Stomach smooth muscle (tissue), 2 donors: ENCODE measurements at regions not wholly inside any gene's neighbourhood (a gene's known extent, or its start where the extent isn't known, plus 50 kb on each side); places are given as distances from the start of the nearest gene placed in this dataset.

Experiments
- H3K27ac ChIP-seq: one replicate; pipeline ENCODE4 v1.7.0; 2013; ENCODE audit warnings: mild to moderate bottlenecking, low read length, inconsistent platforms
- H3K27me3 ChIP-seq, 2 donors: one replicate each; pipeline ENCODE4 v1.7.0; 2013; ENCODE audit warnings: low read length in 2 of 2; ENCODE audit not compliant: insufficient read depth in 2 of 2, control insufficient read depth in 1 of 2
- H3K36me3 ChIP-seq, 2 donors: one replicate each; pipeline ENCODE4 v1.7.0; 2013; ENCODE audit warnings: low read length in 2 of 2; ENCODE audit not compliant: control insufficient read depth in 2 of 2, insufficient read depth in 2 of 2
- H3K4me1 ChIP-seq: one replicate; pipeline ENCODE4 v1.7.0; 2013; ENCODE audit warnings: low read length; ENCODE audit not compliant: control insufficient read depth, insufficient read depth
- H3K4me3 ChIP-seq, 2 donors: one replicate each; pipeline ENCODE4 v1.7.0; 2013; ENCODE audit warnings: low read length in 2 of 2
- H3K9ac ChIP-seq, 2 donors: one replicate each; pipeline ENCODE4 v1.7.0; 2013; ENCODE audit warnings: low read length in 2 of 2, mild to moderate bottlenecking in 1 of 2
- H3K9me3 ChIP-seq, 2 donors: one replicate each; pipeline ENCODE4 v1.7.0; 2013; ENCODE audit warnings: low read length in 2 of 2; ENCODE audit not compliant: control insufficient read depth in 2 of 2
- donor health status: healthy.
- donor health status: Pancreatic carcinoma.

DNA sequence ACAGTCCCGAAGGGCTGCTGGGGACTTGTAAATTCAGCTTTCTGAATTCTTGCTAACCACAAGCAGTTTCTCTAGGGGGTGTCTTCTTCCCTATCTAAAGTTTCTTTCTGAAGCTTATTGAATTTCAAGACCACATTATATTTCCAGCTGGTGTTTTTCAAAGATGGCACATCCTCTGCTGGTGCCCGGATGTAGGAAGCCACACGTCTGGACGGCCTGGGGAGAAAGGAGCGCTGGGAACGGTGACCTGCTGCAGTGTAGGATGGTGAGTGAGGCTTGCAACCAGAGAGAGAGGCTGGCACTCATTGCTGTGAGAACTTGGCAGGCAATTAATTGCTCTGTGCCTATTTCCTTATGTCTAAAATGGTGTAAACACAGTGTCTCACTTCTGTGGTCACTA lies 776.4 kb downstream of the TYW1 start:
- Histone ChIP-seq H3K9me3 (no peaks in the 10 kb centered on the region), H3K27ac (no peak overlapping the region), H3K9ac (no peak overlapping the region)

DNA sequence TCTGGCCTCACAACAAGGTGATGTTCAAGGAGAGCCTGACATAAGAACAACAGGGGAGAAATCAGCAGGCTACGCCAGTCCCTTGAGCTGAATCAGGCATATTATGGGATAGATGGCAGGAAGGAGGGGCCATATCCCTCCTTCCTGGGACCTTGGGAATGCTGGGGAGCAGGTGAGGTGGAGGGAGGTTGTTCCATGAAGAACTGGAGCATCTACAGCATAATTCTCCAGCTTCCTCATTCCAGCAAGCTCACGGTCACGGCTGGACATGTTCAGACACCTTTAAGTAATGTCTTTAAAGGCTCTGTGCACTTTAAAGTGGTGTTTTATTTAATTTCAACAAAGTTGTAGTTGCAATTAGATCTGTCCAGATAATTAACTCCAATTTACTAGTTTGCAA lies 780.5 kb downstream of the TYW1 start:
- Histone ChIP-seq H3K4me3 (no peak overlapping the region), H3K4me1 (no peaks in the 10 kb centered on the region), H3K9ac (no peak overlapping the region), H3K27ac (no peak overlapping the region), H3K27me3 (peaks cover under 1 to 3% of the 10 kb centered on the region in 2 donors), H3K9me3 (no peaks in the 10 kb centered on the region), H3K36me3 (no peaks in the 10 kb centered on the region)

More for the DNA sequence above, 776.4 kb downstream of the TYW1 start:
- Histone ChIP-seq H3K4me1 (no peaks in the 10 kb centered on the region), H3K4me3 (no peak overlapping the region), H3K36me3 (no peaks in the 10 kb centered on the region), H3K27me3 (peaks cover 3 to 4% of the 10 kb centered on the region in 2 donors)

DNA sequence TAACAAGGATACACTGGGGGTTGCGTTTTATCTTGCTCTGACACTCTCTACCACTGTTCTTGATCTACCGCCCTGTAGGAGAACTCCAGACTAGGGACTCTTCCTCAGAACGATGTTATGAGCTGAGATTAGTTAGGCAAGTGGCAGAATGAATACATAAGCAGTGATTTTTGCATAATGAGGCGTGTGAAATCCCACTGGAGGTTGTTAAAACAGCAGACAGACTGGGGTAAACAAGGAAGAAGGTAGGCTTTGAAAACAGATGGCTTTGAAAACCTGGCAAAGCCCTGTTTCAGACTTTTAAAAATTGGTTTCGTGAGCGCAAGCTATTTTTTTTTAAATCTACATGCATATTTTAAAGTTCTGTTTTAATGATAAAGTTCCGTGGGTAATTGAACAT lies 785.2 kb downstream of the TYW1 start:
- Histone ChIP-seq H3K4me1 (no peaks in the 10 kb centered on the region), H3K9me3 (no peaks in the 10 kb centered on the region), H3K36me3 (no peaks in the 10 kb centered on the region), H3K27me3 (no peaks in the 10 kb centered on the region), H3K27ac (no peak overlapping the region), H3K4me3 (no peak overlapping the region), H3K9ac (no peak overlapping the region)

DNA sequence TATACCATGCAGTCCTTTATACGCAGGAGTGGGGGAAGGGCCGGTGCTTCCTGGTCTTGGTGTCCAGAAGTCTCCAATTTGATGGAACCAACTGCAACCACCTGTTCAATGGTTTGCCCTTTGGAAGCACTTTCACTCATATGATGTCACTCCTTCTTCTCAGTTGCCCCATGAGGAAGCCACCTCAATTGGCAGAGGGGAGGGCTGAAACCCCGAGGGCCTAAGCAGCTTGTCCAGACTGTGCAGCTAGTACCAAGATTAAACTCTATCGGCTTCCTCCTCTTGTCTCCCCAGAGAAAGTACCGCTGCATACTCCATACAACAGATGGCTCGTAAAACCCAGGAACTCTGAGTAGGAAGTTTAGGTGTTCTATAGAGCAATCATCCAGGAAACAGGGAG lies 789.4 kb downstream of the TYW1 start:
- no peak overlapping the region for H3K27ac ChIP-seq
- no peaks in the 10 kb centered on the region for H3K9me3 ChIP-seq
- no peaks in the 10 kb centered on the region for H3K36me3 ChIP-seq
- no peak overlapping the region for H3K9ac ChIP-seq
- no peaks in the 10 kb centered on the region for H3K4me1 ChIP-seq
- no peak overlapping the region for H3K4me3 ChIP-seq
- H3K27me3 ChIP-seq = no peaks in the 10 kb centered on the region

DNA sequence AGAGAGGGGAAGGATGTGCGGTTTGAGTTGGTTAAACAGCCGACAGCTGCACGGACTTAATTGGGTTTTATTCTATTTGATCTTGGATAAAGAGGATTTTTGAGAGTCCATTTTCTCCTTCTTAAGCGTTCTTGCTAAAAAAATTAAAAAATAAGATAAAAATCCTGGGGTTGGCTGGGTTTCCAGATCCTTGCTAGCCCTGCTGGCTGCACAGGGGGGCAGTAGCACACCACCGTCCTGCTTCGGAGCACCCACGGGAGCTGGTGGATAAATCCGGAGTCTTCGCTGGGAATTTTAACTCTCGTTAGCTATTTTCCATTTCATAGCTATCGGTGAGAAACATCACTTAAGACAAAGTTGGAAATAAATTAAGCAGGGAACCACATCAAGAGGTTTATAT lies 792.0 kb downstream of the TYW1 start:
- H3K9ac ChIP-seq = no peak overlapping the region
- no peak overlapping the region for H3K4me3 ChIP-seq
- no peaks in the 10 kb centered on the region for H3K36me3 ChIP-seq
- no peaks in the 10 kb centered on the region for H3K27me3 ChIP-seq
- no peaks in the 10 kb centered on the region for H3K4me1 ChIP-seq
- no peak overlapping the region for H3K27ac ChIP-seq
- no peaks in the 10 kb centered on the region for H3K9me3 ChIP-seq

DNA sequence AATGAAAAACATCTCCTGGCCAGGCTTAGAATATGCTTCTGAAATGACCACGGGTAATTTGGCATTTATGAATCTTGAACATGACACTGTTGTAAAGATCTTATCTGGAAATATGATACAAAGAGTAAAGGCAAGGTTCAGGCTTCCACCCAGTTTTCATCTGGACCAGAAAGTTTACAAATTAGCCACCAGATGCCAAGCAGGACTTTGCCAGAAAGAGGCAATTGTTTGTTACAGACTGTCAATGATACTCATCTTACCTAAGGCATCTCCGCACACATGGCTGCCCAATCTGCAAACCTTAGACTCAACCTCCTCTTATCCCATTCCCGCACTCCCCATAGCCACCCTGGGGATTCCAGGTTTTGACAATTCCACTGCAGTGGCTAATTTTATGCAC lies 795.3 kb downstream of the TYW1 start:
- H3K27ac ChIP-seq = no peak overlapping the region
- H3K9me3 ChIP-seq = no peaks in the 10 kb centered on the region
- H3K36me3 ChIP-seq = no peaks in the 10 kb centered on the region

DNA sequence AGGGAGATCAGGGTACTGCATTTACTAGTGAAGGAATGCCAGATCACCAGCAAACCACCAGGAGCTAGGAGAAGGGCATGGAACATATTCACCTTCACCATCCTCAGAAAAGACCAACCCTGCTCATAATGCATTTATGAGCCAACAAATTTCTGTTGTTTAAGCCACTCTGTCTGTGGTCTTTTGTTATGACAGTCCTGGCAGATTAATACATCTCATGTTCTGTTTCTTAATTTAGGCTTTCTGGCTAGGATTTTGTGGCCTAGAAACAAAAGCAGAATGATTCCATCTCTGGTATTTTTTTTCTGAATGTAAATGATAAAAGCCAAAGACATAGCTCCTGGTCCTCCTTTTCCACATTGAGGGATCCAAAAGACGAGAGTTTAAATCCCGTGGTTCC lies 797.9 kb downstream of the TYW1 start:
- Histone ChIP-seq H3K36me3 (no peaks in the 10 kb centered on the region), H3K27ac (no peak overlapping the region), H3K9ac (no peak overlapping the region), H3K4me1 (peaks cover 11% of the 10 kb centered on the region), H3K27me3 (no peaks in the 10 kb centered on the region), H3K9me3 (peaks cover 0 to 4% of the 10 kb centered on the region in 2 donors), H3K4me3 (no peak overlapping the region)

More for the DNA sequence above, 795.3 kb downstream of the TYW1 start:
- no peak overlapping the region for H3K9ac ChIP-seq
- peaks cover 11% of the 10 kb centered on the region for H3K4me1 ChIP-seq
- H3K27me3 ChIP-seq = no peaks in the 10 kb centered on the region
- no peak overlapping the region for H3K4me3 ChIP-seq

DNA sequence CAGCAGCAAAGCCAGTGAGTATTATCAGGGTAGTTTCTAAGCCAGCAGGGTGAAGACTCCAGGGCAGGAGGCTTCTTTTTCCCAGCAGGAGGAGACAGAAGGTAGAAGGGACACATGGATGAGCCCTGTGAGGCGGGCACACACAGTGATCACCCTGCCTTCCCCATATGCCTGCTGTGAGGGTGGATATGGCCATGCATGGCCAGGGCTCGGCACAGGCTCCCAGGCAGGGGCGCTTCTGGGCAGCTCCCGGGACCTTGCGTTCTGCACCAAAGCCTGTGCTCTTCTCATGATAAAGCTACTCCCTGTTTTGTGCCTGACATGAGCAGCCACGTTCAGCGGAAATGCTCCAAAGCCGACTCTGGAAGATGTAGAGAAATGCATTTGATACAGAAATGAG lies 807.2 kb downstream of the TYW1 start:
- Histone ChIP-seq H3K27ac (no peak overlapping the region), H3K4me3 (no peak overlapping the region), H3K9me3 (peaks cover 2 to 3% of the 10 kb centered on the region in 2 donors)

DNA sequence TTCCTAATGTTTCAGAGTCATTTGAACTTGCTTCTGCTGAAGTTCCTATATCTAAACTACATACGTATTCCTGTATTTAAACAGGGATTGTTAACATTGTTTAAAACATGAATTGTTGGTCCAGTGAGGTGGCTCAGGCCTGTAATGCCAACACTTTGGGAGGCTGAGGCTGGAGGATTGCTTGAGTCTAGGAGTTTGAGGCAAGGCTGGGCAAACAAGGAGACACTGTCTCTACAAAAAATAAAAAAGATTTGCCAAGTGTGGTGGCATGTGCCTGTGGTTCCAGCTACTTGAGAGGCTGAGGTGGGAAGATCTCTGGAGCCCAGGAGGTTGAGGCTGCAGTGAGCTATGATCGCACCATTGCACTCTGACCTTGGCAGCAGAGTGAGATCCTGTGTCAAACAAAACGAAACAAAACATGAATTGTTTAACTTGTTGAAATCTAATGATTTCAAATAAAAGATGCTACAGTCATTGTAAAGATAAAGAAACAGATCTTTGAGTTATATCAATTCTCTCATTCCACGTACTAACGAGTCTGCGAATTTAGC lies 809.4 kb downstream of the TYW1 start:
- H3K9ac ChIP-seq = no peak overlapping the region
- H3K4me1 ChIP-seq = no peaks in the 10 kb centered on the region
- H3K27ac ChIP-seq = no peak overlapping the region
- no peak overlapping the region for H3K4me3 ChIP-seq
- no peaks in the 10 kb centered on the region for H3K9me3 ChIP-seq
- no peaks in the 10 kb centered on the region for H3K36me3 ChIP-seq
- no peaks in the 10 kb centered on the region for H3K27me3 ChIP-seq

More for the DNA sequence above, 807.2 kb downstream of the TYW1 start:
- H3K27me3 ChIP-seq = no peaks in the 10 kb centered on the region
- H3K9ac ChIP-seq = no peak overlapping the region
- no peaks in the 10 kb centered on the region for H3K36me3 ChIP-seq
- no peaks in the 10 kb centered on the region for H3K4me1 ChIP-seq

DNA sequence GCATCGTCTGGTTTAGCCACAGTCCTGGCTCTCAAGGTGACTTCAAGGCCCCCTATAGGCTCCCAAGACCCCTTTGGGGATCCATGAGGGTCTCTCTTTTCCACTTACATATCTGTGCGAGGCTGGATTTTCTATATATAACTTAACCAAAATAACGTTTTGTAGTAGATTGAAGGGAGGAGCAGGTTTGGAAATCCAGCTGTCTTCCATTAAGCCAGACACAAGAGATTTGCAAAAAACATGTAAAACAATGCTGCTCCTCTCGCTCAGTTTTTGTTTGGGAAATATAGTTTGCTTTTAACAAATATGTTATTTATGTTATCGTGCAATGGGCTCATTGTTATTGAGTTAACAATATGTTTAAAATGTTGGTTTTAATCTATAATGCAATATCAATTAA lies 811.2 kb downstream of the TYW1 start:
- Histone ChIP-seq H3K9me3 (no peaks in the 10 kb centered on the region), H3K4me3 (no peak overlapping the region), H3K4me1 (no peaks in the 10 kb centered on the region), H3K27me3 (no peaks in the 10 kb centered on the region), H3K36me3 (no peaks in the 10 kb centered on the region), H3K27ac (no peak overlapping the region), H3K9ac (no peak overlapping the region)

DNA sequence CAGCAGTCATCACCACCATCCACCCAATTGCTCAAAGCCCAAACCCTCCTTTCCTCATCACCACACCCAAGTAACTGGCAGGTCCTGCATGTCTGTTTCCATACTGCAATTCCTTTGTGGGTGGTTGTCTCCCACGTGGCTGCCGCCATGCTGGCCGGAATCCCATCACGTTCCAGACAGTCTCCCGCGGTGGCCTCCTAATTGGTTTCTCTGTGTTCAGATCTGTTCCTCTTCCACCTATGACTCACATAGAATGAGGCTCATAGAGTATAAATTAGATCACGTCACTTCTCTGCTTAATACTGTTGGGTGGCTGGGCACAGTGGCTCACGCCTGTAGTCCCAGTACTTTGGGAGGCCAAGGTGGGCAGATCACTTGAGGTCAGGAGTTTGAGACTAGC lies 813.0 kb downstream of the TYW1 start:
- H3K36me3 ChIP-seq = no peaks in the 10 kb centered on the region
- no peaks in the 10 kb centered on the region for H3K4me1 ChIP-seq
- H3K9me3 ChIP-seq = no peaks in the 10 kb centered on the region
- no peak overlapping the region for H3K4me3 ChIP-seq
- H3K27me3 ChIP-seq = no peaks in the 10 kb centered on the region
- no peak overlapping the region for H3K27ac ChIP-seq
- no peak overlapping the region for H3K9ac ChIP-seq
